Left hindlimb (tissue), 1 donor: ENCODE measurements at regions not wholly inside any gene's neighbourhood (a gene's known extent, or its start where the extent isn't known, plus 50 kb on each side); places are given as distances from the start of the nearest gene placed in this dataset.
"Not testable (repeated sequence)": the region's sequence is repeated elsewhere in the genome, so short reads cannot be mapped to it uniquely, and the experiment has no call there.

Experiments
- DNase-seq: peaks from one replicate; pipeline ENCODE4 v3.0.0-alpha.2; 2018

GRCh38 chr9:90074316-90074962 lies 469.6 kb downstream of the GADD45G start:
- no peak for DNase-seq

GRCh38 chr9:90077598-90077997 lies 472.8 kb downstream of the GADD45G start:
- not testable (repeated sequence) for DNase-seq

- DNase-seq = no peak
Measured at GRCh38 chr9:90078988-90079421, 474.2 kb downstream of the GADD45G start.

- DNase-seq = no peak
Measured at GRCh38 chr9:90085633-90086032, 480.8 kb downstream of the GADD45G start.

- DNase-seq = no peak
Measured at GRCh38 chr9:90086101-90086511, 481.3 kb downstream of the GADD45G start.

GRCh38 chr9:90088434-90088833 lies 483.6 kb downstream of the GADD45G start:
- DNase-seq = no peak

- DNase-seq = no peak
Measured at GRCh38 chr9:90088856-90089255, 484.0 kb downstream of the GADD45G start.

GRCh38 chr9:90090997-90091396 lies 486.2 kb downstream of the GADD45G start:
- DNase-seq = no peak

GRCh38 chr9:90092508-90092907 lies 487.7 kb downstream of the GADD45G start:
- no peak for DNase-seq

GRCh38 chr9:90095682-90096081 lies 490.9 kb downstream of the GADD45G start:
- DNase-seq = peak; percentile 79

- no peak for DNase-seq
Measured at GRCh38 chr9:90097237-90097636, 492.4 kb downstream of the GADD45G start.

GRCh38 chr9:90098408-90098807 lies 493.6 kb downstream of the GADD45G start:
- DNase-seq = no peak

- DNase-seq = no peak
Measured at GRCh38 chr9:90099262-90099963, 494.6 kb downstream of the GADD45G start.

- no peak for DNase-seq
Measured at GRCh38 chr9:90100014-90100413, 495.2 kb downstream of the GADD45G start.

GRCh38 chr9:90102292-90102901 lies 497.6 kb downstream of the GADD45G start:
- DNase-seq = peak; percentile 72

- no peak for DNase-seq
Measured at GRCh38 chr9:90103771-90104170, 499.0 kb downstream of the GADD45G start.

- DNase-seq = no peak
Measured at GRCh38 chr9:90105773-90106172, 501.0 kb downstream of the GADD45G start.

GRCh38 chr9:90107040-90107725 lies 502.4 kb downstream of the GADD45G start:
- peak; percentile 70 for DNase-seq

- DNase-seq = no peak
Measured at GRCh38 chr9:90107726-90108655, 503.2 kb downstream of the GADD45G start.

GRCh38 chr9:90112788-90113187 lies 508.0 kb downstream of the GADD45G start:
- no peak for DNase-seq

GRCh38 chr9:90114641-90115425 lies 510.0 kb downstream of the GADD45G start:
- DNase-seq = no peak
